ENCODE measurements at regions not wholly inside any gene's neighbourhood (a gene's known extent, or its start where the extent isn't known, plus 50 kb on each side); places are given as distances from the start of the nearest gene placed in this dataset.

DNA sequence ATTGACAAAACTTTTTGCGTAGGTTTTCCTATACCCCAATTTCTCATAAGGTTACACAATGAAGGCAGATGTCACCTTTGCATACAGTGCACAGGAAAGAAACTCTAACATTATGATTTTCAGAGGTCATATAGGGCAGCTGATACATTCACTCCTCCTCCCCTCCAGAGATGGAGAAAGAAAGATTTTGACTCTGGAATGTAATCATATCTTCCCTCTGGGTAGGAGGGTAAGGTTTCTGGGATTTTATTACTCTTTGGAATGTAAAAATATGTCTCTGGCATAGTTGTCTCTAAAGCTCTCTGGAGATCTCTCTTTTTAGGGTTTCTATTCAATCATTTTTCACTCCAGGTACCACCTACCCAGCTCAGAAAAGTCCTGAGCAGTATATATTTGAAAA, 398.3 kb downstream of the GPD2 start:
- ChIA-PET POLR2A (no interaction called here), CTCF (no interaction called here)
- no peak for DNase-seq (ENCODE audit: low read depth)
- no peaks in the 10 kb centered on the region for H3K27me3 ChIP-seq (ENCODE audit: control insufficient read depth, insufficient read depth, low read length)
- no peak overlapping the region for H3K4me3 ChIP-seq (ENCODE audit: low read depth, low read length)
- no peaks in the 10 kb centered on the region for H3K36me3 ChIP-seq (ENCODE audit: control insufficient read depth, insufficient read depth, low read length)
- TF ChIP-seq, protein P1, sequence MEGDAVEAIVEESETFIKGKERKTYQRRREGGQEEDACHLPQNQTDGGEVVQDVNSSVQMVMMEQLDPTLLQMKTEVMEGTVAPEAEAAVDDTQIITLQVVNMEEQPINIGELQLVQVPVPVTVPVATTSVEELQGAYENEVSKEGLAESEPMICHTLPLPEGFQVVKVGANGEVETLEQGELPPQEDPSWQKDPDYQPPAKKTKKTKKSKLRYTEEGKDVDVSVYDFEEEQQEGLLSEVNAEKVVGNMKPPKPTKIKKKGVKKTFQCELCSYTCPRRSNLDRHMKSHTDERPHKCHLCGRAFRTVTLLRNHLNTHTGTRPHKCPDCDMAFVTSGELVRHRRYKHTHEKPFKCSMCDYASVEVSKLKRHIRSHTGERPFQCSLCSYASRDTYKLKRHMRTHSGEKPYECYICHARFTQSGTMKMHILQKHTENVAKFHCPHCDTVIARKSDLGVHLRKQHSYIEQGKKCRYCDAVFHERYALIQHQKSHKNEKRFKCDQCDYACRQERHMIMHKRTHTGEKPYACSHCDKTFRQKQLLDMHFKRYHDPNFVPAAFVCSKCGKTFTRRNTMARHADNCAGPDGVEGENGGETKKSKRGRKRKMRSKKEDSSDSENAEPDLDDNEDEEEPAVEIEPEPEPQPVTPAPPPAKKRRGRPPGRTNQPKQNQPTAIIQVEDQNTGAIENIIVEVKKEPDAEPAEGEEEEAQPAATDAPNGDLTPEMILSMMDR (IDR thresholded peaks at IDR 0.05; ENCODE audit: insufficient read depth, low read depth, low read length), result no peak

DNA sequence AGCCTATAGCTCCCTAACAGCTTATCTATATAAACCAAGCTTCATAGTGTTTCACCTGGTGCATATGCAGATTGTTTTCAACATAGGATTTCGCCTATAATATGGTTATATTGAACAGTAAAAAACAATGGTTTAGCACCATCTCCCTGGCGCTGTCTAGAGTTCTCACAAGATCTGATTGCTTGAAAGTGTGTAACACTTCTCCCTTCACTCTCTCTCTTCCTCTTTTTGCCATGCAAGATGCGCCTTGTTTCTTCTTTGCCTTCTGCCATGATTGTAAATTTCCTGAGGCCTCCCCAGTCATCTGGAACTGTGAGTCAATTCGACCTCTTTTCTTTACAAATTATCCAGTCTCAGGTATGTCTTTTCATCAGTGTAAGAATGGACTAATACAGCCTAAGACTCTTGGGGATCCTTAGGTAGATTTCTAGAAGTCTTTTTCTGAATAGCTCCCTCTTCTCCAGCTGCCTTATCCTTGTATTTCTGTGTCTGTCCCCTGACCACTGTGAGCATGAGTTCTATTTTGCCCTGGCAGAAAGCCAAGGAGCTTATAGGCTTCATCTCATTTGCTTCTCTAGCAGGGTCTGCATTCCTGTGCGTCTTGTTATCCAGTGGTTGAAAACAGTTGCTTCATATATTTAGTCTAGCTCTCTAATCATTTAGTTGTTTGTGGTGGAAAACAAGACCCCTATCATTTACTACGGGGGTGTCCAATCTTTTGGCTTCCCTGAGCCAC, 401.6 kb downstream of the GPD2 start:
- ChIA-PET POLR2A (no interaction called here), CTCF (interaction anchor here (0.6 kb wide), 1 partner anchor 9 kb away, joined by 3 read pairs; no protein-coding TSS in a partner anchor)
- TF ChIP-seq, protein P1 (IDR thresholded peaks at IDR 0.05; ENCODE audit: insufficient read depth, low read depth, low read length), result no peak
- Histone ChIP-seq H3K27me3 (ENCODE audit: control insufficient read depth, insufficient read depth, low read length) (no peaks in the 10 kb centered on the region), H3K36me3 (ENCODE audit: control insufficient read depth, insufficient read depth, low read length) (no peaks in the 10 kb centered on the region), H3K4me3 (ENCODE audit: low read depth, low read length) (no peak overlapping the region)
- no peak for DNase-seq (ENCODE audit: low read depth)

DNA sequence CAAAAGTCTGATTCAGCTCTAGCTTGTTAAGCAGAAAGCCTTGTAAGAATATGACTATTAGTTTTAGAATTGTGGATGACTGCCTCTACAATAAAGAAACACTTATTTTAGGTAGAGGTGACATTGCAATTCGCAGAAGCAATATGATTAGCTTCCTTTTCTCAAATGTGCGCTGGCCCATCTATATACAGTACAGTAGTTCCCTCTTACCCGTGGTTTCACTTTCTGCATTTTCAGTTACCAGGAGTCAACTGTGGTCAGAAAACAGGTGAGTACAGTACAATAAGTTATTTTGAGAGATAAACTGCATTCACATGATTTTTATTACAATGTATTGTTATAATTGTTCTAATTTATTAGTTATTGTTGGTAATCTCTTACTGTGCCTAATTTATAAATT, 405.1 kb downstream of the GPD2 start:
- no peak for DNase-seq (ENCODE audit: low read depth)
- POLR2A ChIA-PET, result no interaction called here
- no peak overlapping the region for H3K4me3 ChIP-seq (ENCODE audit: low read depth, low read length)
- no peaks in the 10 kb centered on the region for H3K27me3 ChIP-seq (ENCODE audit: control insufficient read depth, insufficient read depth, low read length)
- CTCF ChIA-PET, result interaction anchor here (0.6 kb wide), 1 partner anchor 1913 kb away, joined by 3 read pairs; no protein-coding TSS in a partner anchor
- TF ChIP-seq, protein P1 (IDR thresholded peaks at IDR 0.05; ENCODE audit: insufficient read depth, low read depth, low read length), result no peak
- no peaks in the 10 kb centered on the region for H3K36me3 ChIP-seq (ENCODE audit: control insufficient read depth, insufficient read depth, low read length)

DNA sequence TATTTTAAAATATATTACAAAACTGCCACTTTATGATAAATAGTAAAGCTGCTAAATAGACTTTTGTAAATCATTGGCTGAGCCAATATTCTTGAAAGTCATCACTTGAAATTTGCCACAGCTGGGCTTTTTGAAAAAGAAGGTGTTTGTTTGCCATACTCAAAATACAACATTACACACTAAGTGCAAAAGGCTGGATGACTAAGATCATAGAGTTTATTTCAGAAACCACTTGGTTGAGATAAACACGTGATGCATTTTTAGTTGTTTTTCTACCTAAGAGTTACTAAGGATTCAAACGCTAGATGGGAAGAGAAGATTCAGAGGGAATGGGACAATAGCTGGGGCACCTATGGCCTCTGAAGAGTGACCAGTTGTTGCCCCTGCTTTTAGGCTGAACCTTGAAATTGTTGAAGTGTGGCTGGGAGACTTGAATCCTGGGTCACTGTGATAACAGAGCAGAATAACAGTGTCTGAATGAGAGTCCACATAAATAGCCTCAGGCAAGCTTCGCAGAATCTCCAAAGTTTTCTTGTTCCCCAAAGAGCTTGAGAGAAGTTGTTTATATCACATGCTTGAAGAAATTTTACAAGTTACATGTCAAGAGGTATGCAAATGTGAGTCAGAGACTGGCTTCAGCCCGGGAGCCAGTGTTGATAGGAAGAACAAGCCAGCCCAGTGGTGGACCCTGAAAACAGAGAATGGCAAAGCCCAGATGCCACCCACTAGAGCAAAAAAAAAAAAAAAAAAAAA, 409.8 kb downstream of the GPD2 start:
- TF ChIP-seq, protein P1 (IDR thresholded peaks at IDR 0.05; ENCODE audit: insufficient read depth, low read depth, low read length), result no peak
- CTCF ChIA-PET, result interaction anchor here (0.6 kb wide), 1 partner anchor 9 kb away, joined by 3 read pairs; no protein-coding TSS in a partner anchor
- Histone ChIP-seq H3K4me3 (ENCODE audit: low read depth, low read length) (no peak overlapping the region), H3K27me3 (ENCODE audit: control insufficient read depth, insufficient read depth, low read length) (no peaks in the 10 kb centered on the region), H3K36me3 (ENCODE audit: control insufficient read depth, insufficient read depth, low read length) (no peaks in the 10 kb centered on the region)
- no peak for DNase-seq (ENCODE audit: low read depth)
- POLR2A ChIA-PET, result no interaction called here

DNA sequence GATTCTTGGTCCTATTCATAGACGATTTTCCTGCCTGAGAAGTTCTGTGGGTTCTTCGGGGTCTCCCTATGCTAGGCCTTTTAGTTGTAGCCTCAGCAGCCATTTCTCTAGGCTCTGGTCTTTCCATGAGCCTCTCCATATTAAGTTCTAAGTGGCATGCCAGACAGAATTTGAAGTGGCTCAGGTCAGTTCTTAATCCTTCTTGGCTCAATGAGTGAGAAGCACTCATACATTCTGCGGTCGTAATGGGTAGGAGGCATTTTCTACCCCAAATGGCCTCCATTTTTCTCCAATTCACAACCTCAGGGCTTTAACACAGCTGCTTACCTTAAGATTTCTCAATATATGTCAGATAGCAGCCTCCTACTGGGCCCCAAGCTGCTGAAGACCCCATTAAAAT, 405.3 kb upstream of the GALNT5 start:
- POLR2A ChIA-PET, result no interaction called here
- H3K27me3 ChIP-seq (ENCODE audit: control insufficient read depth, insufficient read depth, low read length), result no peaks in the 10 kb centered on the region
- no peak overlapping the region for H3K4me3 ChIP-seq (ENCODE audit: low read depth, low read length)
- no peaks in the 10 kb centered on the region for H3K36me3 ChIP-seq (ENCODE audit: control insufficient read depth, insufficient read depth, low read length)
- CTCF ChIA-PET, result no interaction called here
- TF ChIP-seq, protein P1 (IDR thresholded peaks at IDR 0.05; ENCODE audit: insufficient read depth, low read depth, low read length), result no peak
- DNase-seq (ENCODE audit: low read depth), result no peak

All from BJ (cell line).